ENCODE measurements at regions not wholly inside any gene's neighbourhood (a gene's known extent, or its start where the extent isn't known, plus 50 kb on each side); places are given as distances from the start of the nearest gene placed in this dataset.

DNA sequence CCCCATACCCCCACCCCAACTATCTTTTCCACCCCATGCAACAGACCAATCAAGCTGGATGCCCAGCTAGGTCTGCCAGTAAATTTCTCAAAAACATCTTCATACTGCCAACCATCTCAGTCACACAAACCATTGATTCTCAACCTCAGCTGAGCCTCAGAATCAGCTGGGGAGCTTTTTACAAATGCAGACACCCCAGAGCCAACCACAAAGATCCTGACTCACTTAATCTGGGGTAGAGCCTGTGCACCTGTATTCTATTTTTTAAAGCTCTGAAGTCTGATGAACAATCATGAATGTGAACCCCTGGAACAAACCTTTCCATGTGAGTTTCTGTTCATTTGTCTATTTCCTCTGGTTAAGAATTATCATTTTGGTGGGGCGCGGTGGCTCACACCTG is 66.0 kb downstream of the ZNF281 start:
- intact Hi-C loops (cut with micrococcal nuclease; ENCODE audit: unreplicated experiment): no loop called here
- POLR2A ChIA-PET: no interaction called here
- Mint-ChIP-seq H3K4me3 (ENCODE audit: unreplicated experiment) (no peak overlapping the region), H3K4me1 (ENCODE audit: low read depth, unreplicated experiment) (peaks cover 7% of the 10 kb centered on the region), H3K27ac (ENCODE audit: unreplicated experiment) (no peak overlapping the region), H3K36me3 (ENCODE audit: insufficient read depth, unreplicated experiment) (no peaks in the 10 kb centered on the region), H3K9me3 (ENCODE audit: unreplicated experiment) (no peaks in the 10 kb centered on the region), H3K27me3 (ENCODE audit: insufficient read depth, unreplicated experiment) (no peaks in the 10 kb centered on the region)
- CTCF ChIA-PET: no interaction called here
- TF ChIP-seq, protein P1, sequence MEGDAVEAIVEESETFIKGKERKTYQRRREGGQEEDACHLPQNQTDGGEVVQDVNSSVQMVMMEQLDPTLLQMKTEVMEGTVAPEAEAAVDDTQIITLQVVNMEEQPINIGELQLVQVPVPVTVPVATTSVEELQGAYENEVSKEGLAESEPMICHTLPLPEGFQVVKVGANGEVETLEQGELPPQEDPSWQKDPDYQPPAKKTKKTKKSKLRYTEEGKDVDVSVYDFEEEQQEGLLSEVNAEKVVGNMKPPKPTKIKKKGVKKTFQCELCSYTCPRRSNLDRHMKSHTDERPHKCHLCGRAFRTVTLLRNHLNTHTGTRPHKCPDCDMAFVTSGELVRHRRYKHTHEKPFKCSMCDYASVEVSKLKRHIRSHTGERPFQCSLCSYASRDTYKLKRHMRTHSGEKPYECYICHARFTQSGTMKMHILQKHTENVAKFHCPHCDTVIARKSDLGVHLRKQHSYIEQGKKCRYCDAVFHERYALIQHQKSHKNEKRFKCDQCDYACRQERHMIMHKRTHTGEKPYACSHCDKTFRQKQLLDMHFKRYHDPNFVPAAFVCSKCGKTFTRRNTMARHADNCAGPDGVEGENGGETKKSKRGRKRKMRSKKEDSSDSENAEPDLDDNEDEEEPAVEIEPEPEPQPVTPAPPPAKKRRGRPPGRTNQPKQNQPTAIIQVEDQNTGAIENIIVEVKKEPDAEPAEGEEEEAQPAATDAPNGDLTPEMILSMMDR (IDR thresholded peaks at IDR 0.05; ENCODE audit: insufficient read depth in 1 of 2, low read depth in 1 of 2, low read length in 1 of 2, severe bottlenecking in 1 of 2, unreplicated experiment in 1 of 2): no peak
- no TSS peak for BruUV-seq (replicated peaks)
- Histone ChIP-seq H3K9me3 (no peaks in the 10 kb centered on the region), H3K4me1 (no peaks in the 10 kb centered on the region), H3K27me3 (replicated peaks; ENCODE audit: control insufficient read depth, insufficient read depth, low read length) (no peaks in the 10 kb centered on the region), H3K36me3 (ENCODE audit: control insufficient read depth, insufficient read depth, low read length) (no peaks in the 10 kb centered on the region), H3K4me3 (ENCODE audit: low read depth, low read length) (no peak overlapping the region)
- no peak for DNase-seq

DNA sequence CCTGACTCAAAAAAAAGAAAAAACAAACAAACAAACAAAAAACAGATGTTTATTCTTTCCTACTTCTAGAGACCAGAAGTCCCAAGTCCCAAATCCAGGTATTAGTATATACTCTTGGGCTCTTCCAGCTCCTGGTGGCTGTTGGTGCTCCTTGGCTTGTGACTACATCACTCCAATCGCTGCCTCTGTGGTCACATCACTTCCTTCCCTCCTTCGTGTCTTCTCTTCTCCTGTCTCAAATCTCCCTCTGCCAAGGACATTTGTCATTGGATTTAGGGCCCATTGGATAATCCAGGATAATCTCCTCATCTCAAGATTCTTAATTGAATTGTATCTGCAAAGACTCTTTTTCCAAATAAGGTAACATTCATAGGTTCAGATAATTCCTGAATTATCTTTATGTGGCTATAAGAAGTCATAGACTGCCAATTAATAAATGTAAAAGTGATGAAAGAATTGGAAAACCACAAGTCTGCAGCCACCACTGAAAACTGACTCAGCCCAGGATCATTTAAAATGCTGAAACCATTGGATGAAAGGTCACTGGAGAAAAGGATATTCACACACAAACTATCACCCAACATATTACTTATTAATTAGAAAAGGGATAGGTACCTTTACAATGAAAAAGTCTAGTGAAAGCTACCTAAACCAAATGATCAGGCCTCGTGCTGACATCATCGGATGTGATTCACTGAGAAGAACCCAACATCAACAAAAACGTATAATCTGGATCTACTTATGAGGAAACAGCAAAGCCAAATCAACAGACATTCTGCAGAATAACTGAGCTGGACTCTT is 67.1 kb downstream of the ZNF281 start:
- Histone ChIP-seq H3K36me3 (ENCODE audit: control insufficient read depth, insufficient read depth, low read length) (no peaks in the 10 kb centered on the region), H3K4me1 (peaks cover 11% of the 10 kb centered on the region), H3K9me3 (no peaks in the 10 kb centered on the region), H3K4me3 (ENCODE audit: low read depth, low read length) (no peak overlapping the region), H3K27me3 (replicated peaks; ENCODE audit: control insufficient read depth, insufficient read depth, low read length) (no peaks in the 10 kb centered on the region)
- BruUV-seq (replicated peaks): no TSS peak
- TF ChIP-seq, protein P1 (IDR thresholded peaks at IDR 0.05; ENCODE audit: insufficient read depth in 1 of 2, low read depth in 1 of 2, low read length in 1 of 2, severe bottlenecking in 1 of 2, unreplicated experiment in 1 of 2): no peak
- no peaks in the 10 kb centered on the region for H3K36me3 Mint-ChIP-seq (ENCODE audit: insufficient read depth, unreplicated experiment)
- CTCF ChIA-PET: no interaction called here
- H3K4me3 Mint-ChIP-seq (ENCODE audit: unreplicated experiment): no peak overlapping the region
- intact Hi-C loops (cut with micrococcal nuclease; ENCODE audit: unreplicated experiment): no loop called here
- no peak overlapping the region for H3K27ac Mint-ChIP-seq (ENCODE audit: unreplicated experiment)
- POLR2A ChIA-PET: no interaction called here
- no peak for DNase-seq
- H3K9me3 Mint-ChIP-seq (ENCODE audit: unreplicated experiment): no peaks in the 10 kb centered on the region
- H3K4me1 Mint-ChIP-seq (ENCODE audit: low read depth, unreplicated experiment): peaks cover 13% of the 10 kb centered on the region
- H3K27me3 Mint-ChIP-seq (ENCODE audit: insufficient read depth, unreplicated experiment): no peaks in the 10 kb centered on the region

DNA sequence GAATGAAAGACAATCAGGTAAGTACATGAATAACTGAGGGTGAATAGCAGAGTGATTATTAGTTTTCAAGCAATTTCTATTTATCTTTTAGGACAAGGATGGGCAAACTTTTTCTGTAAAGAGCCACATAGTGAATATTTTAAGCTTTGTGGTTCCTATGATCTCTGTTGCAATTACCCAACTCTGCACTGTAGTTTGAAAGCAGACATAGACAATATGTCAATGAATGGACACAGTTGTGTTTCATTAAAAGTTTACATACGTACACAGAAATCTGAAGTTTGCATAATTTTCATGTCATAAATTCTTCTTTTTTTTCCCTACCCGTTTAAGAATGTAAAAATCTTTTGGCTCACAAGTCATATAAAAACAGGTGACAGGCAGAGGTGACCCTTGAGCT is 71.4 kb downstream of the ZNF281 start:
- peaks cover 37% of the 10 kb centered on the region for H3K4me1 ChIP-seq
- DNase-seq: no peak
- peaks cover 34% of the 10 kb centered on the region for H3K4me1 Mint-ChIP-seq (ENCODE audit: low read depth, unreplicated experiment)
- no peaks in the 10 kb centered on the region for H3K9me3 ChIP-seq
- no TSS peak for BruUV-seq (replicated peaks)
- intact Hi-C loops (cut with micrococcal nuclease; ENCODE audit: unreplicated experiment): loop anchor here (10.0 kb wide), 1 partner anchor 314 kb away; the partner anchor contains the start of gene NR5A2
- H3K4me3 Mint-ChIP-seq (ENCODE audit: unreplicated experiment): no peak overlapping the region
- H3K4me3 ChIP-seq (ENCODE audit: low read depth, low read length): no peak overlapping the region
- no peaks in the 10 kb centered on the region for H3K36me3 Mint-ChIP-seq (ENCODE audit: insufficient read depth, unreplicated experiment)
- no peaks in the 10 kb centered on the region for H3K27me3 Mint-ChIP-seq (ENCODE audit: insufficient read depth, unreplicated experiment)
- H3K27me3 ChIP-seq (replicated peaks; ENCODE audit: control insufficient read depth, insufficient read depth, low read length): no peaks in the 10 kb centered on the region
- POLR2A ChIA-PET: interaction anchor here (0.7 kb wide), 1 partner anchor 15 kb away, joined by 3 read pairs; no protein-coding TSS in a partner anchor
- no peaks in the 10 kb centered on the region for H3K9me3 Mint-ChIP-seq (ENCODE audit: unreplicated experiment)
- H3K27ac Mint-ChIP-seq (ENCODE audit: unreplicated experiment): peak overlapping the region; percentile 83
- CTCF ChIA-PET: no interaction called here
- TF ChIP-seq, protein P1 (IDR thresholded peaks at IDR 0.05; ENCODE audit: insufficient read depth in 1 of 2, low read depth in 1 of 2, low read length in 1 of 2, severe bottlenecking in 1 of 2, unreplicated experiment in 1 of 2): no peak
- H3K36me3 ChIP-seq (ENCODE audit: control insufficient read depth, insufficient read depth, low read length): no peaks in the 10 kb centered on the region
